ENCODE measurements at regions not wholly inside any gene's neighbourhood (a gene's known extent, or its start where the extent isn't known, plus 50 kb on each side); places are given as distances from the start of the nearest gene placed in this dataset.

GRCh38 chr20:52404671-52405070 is 213.1 kb upstream of the ZFP64 start:
- no peak overlapping the region for H3K4me2 ChIP-seq (ENCODE audit: insufficient read depth, low read length)
- no peak overlapping the region for H2AFZ ChIP-seq (ENCODE audit: low read length)
- H3K27ac ChIP-seq (ENCODE audit: low read depth, low read length): no peak overlapping the region
- no peaks in the 10 kb centered on the region for H4K20me1 ChIP-seq (ENCODE audit: insufficient read depth, low read length)
- H3K4me1 ChIP-seq (ENCODE audit: insufficient read depth, low read length): no peaks in the 10 kb centered on the region
- no peak for DNase-seq (ENCODE audit: insufficient read length, low spot score, missing footprints)
- H3K9me3 ChIP-seq (ENCODE audit: low read depth, low read length): no peaks in the 10 kb centered on the region
- no peaks in the 10 kb centered on the region for H3K36me3 ChIP-seq (ENCODE audit: insufficient read depth, low read length)
- no peaks in the 10 kb centered on the region for H3K79me2 ChIP-seq (ENCODE audit: insufficient read depth, low read length)
- H3K27me3 ChIP-seq (ENCODE audit: insufficient read depth, low read length): no peaks in the 10 kb centered on the region
- no peak overlapping the region for H3K4me3 ChIP-seq (ENCODE audit: insufficient read depth, low read length)
- no peak for TF ChIP-seq CTCF (IDR thresholded peaks at IDR 0.05; ENCODE audit: extremely low read depth, low read depth, low read length)

- no peak for DNase-seq (ENCODE audit: insufficient read length, low spot score, missing footprints)
- Histone ChIP-seq H3K27ac (ENCODE audit: low read depth, low read length) (no peak overlapping the region), H3K4me2 (ENCODE audit: insufficient read depth, low read length) (no peak overlapping the region), H3K4me3 (ENCODE audit: insufficient read depth, low read length) (no peak overlapping the region), H3K4me1 (ENCODE audit: insufficient read depth, low read length) (no peaks in the 10 kb centered on the region), H3K9me3 (ENCODE audit: low read depth, low read length) (no peaks in the 10 kb centered on the region), H2AFZ (ENCODE audit: low read length) (no peak overlapping the region), H3K27me3 (ENCODE audit: insufficient read depth, low read length) (no peaks in the 10 kb centered on the region), H3K79me2 (ENCODE audit: insufficient read depth, low read length) (no peaks in the 10 kb centered on the region), H4K20me1 (ENCODE audit: insufficient read depth, low read length) (no peaks in the 10 kb centered on the region), H3K36me3 (ENCODE audit: insufficient read depth, low read length) (no peaks in the 10 kb centered on the region)
- TF ChIP-seq CTCF (IDR thresholded peaks at IDR 0.05; ENCODE audit: extremely low read depth, low read depth, low read length): no peak
These were observed 211.4 kb upstream of the ZFP64 start for GRCh38 chr20:52402950-52403349.

GRCh38 chr20:52402514-52402913 is 210.9 kb upstream of the ZFP64 start:
- DNase-seq (ENCODE audit: insufficient read length, low spot score, missing footprints): no peak
- Histone ChIP-seq H2AFZ (ENCODE audit: low read length) (no peak overlapping the region), H3K27ac (ENCODE audit: low read depth, low read length) (no peak overlapping the region)

GRCh38 chr20:52401431-52401830 is 209.9 kb upstream of the ZFP64 start:
- Histone ChIP-seq H3K4me3 (ENCODE audit: insufficient read depth, low read length) (no peak overlapping the region), H3K79me2 (ENCODE audit: insufficient read depth, low read length) (no peaks in the 10 kb centered on the region), H4K20me1 (ENCODE audit: insufficient read depth, low read length) (no peaks in the 10 kb centered on the region), H3K9me3 (ENCODE audit: low read depth, low read length) (no peaks in the 10 kb centered on the region), H3K27me3 (ENCODE audit: insufficient read depth, low read length) (no peaks in the 10 kb centered on the region), H3K27ac (ENCODE audit: low read depth, low read length) (no peak overlapping the region), H2AFZ (ENCODE audit: low read length) (no peak overlapping the region), H3K4me2 (ENCODE audit: insufficient read depth, low read length) (no peak overlapping the region), H3K36me3 (ENCODE audit: insufficient read depth, low read length) (no peaks in the 10 kb centered on the region), H3K4me1 (ENCODE audit: insufficient read depth, low read length) (no peaks in the 10 kb centered on the region)
- TF ChIP-seq CTCF (IDR thresholded peaks at IDR 0.05; ENCODE audit: extremely low read depth, low read depth, low read length): no peak
- DNase-seq (ENCODE audit: insufficient read length, low spot score, missing footprints): no peak

More at GRCh38 chr20:52402514-52402913, 210.9 kb upstream of the ZFP64 start:
- Histone ChIP-seq H3K79me2 (ENCODE audit: insufficient read depth, low read length) (no peaks in the 10 kb centered on the region), H3K4me3 (ENCODE audit: insufficient read depth, low read length) (no peak overlapping the region), H3K36me3 (ENCODE audit: insufficient read depth, low read length) (no peaks in the 10 kb centered on the region), H3K9me3 (ENCODE audit: low read depth, low read length) (no peaks in the 10 kb centered on the region), H4K20me1 (ENCODE audit: insufficient read depth, low read length) (no peaks in the 10 kb centered on the region), H3K4me2 (ENCODE audit: insufficient read depth, low read length) (no peak overlapping the region), H3K27me3 (ENCODE audit: insufficient read depth, low read length) (no peaks in the 10 kb centered on the region), H3K4me1 (ENCODE audit: insufficient read depth, low read length) (no peaks in the 10 kb centered on the region)
- TF ChIP-seq CTCF (IDR thresholded peaks at IDR 0.05; ENCODE audit: extremely low read depth, low read depth, low read length): no peak

All from osteoblast (primary cell).